ENCODE measurements at regions not wholly inside any gene's neighbourhood (a gene's known extent, or its start where the extent isn't known, plus 50 kb on each side); places are given as distances from the start of the nearest gene placed in this dataset.

DNA sequence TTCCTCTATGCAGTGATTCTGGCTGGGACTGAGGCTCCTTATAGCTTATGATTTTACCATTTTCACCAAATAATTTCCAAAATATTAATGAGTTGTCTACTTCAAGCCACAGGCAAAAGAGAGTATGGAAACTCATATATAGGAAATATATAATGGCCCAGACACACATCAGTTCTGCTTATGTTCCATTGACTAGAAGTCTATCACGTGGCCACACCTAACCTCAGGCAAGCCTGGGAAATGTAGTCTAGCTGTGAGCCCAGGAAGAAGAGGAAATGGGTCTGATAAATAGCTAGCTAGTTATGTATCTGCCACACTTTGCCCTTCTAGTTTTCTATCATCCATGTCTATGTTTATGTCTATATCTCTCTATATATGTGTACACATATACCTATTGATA, 195.1 kb downstream of the OTOL1 start:
- H3K27me3 Mint-ChIP-seq (ENCODE audit: low read depth, unreplicated experiment), result no peaks in the 10 kb centered on the region
- FAIRE-seq, result no peak
- no peak overlapping the region for H3K4me3 ChIP-seq (ENCODE audit: insufficient read depth, low read depth, low read length)
- H3K4me3 Mint-ChIP-seq (ENCODE audit: unreplicated experiment), result no peak overlapping the region
- no peaks in the 10 kb centered on the region for H3K36me3 ChIP-seq (ENCODE audit: insufficient read depth, low read length)
- no peaks in the 10 kb centered on the region for H3K4me1 Mint-ChIP-seq (ENCODE audit: low read depth, unreplicated experiment)
- no peak overlapping the region for H3K27ac ChIP-seq (ENCODE audit: low read depth, low read length)
- DNase-seq (ENCODE audit: low read depth), result no peak
- no peak overlapping the region for H3K27ac Mint-ChIP-seq (ENCODE audit: unreplicated experiment)
- no peaks in the 10 kb centered on the region for H3K36me3 Mint-ChIP-seq (ENCODE audit: low read depth, unreplicated experiment)
- H3K4me1 ChIP-seq (ENCODE audit: insufficient read depth, low read length), result no peaks in the 10 kb centered on the region
- no peaks in the 10 kb centered on the region for H3K79me2 ChIP-seq (ENCODE audit: insufficient read depth, low read length)
- no peaks in the 10 kb centered on the region for H3K9me3 ChIP-seq (ENCODE audit: insufficient read depth, low read depth, low read length)
- TF ChIP-seq, protein P1, sequence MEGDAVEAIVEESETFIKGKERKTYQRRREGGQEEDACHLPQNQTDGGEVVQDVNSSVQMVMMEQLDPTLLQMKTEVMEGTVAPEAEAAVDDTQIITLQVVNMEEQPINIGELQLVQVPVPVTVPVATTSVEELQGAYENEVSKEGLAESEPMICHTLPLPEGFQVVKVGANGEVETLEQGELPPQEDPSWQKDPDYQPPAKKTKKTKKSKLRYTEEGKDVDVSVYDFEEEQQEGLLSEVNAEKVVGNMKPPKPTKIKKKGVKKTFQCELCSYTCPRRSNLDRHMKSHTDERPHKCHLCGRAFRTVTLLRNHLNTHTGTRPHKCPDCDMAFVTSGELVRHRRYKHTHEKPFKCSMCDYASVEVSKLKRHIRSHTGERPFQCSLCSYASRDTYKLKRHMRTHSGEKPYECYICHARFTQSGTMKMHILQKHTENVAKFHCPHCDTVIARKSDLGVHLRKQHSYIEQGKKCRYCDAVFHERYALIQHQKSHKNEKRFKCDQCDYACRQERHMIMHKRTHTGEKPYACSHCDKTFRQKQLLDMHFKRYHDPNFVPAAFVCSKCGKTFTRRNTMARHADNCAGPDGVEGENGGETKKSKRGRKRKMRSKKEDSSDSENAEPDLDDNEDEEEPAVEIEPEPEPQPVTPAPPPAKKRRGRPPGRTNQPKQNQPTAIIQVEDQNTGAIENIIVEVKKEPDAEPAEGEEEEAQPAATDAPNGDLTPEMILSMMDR (IDR thresholded peaks at IDR 0.05; ENCODE audit: insufficient read depth, low read depth, low read length), result no peak
- no peak for TF ChIP-seq EZH2 (IDR thresholded peaks at IDR 0.05; ENCODE audit: insufficient read depth, low read length)
- H3K4me2 ChIP-seq (ENCODE audit: low read length), result no peak overlapping the region
- no peaks in the 10 kb centered on the region for H3K27me3 ChIP-seq (ENCODE audit: insufficient read depth, low read length)
- H3K9me3 Mint-ChIP-seq (ENCODE audit: unreplicated experiment), result no peaks in the 10 kb centered on the region
- H3K9ac ChIP-seq (ENCODE audit: low read length), result no peak overlapping the region
- H4K20me1 ChIP-seq (ENCODE audit: insufficient read depth, low read length), result no peaks in the 10 kb centered on the region
- H2AFZ ChIP-seq (ENCODE audit: low read depth, low read length), result no peak overlapping the region

DNA sequence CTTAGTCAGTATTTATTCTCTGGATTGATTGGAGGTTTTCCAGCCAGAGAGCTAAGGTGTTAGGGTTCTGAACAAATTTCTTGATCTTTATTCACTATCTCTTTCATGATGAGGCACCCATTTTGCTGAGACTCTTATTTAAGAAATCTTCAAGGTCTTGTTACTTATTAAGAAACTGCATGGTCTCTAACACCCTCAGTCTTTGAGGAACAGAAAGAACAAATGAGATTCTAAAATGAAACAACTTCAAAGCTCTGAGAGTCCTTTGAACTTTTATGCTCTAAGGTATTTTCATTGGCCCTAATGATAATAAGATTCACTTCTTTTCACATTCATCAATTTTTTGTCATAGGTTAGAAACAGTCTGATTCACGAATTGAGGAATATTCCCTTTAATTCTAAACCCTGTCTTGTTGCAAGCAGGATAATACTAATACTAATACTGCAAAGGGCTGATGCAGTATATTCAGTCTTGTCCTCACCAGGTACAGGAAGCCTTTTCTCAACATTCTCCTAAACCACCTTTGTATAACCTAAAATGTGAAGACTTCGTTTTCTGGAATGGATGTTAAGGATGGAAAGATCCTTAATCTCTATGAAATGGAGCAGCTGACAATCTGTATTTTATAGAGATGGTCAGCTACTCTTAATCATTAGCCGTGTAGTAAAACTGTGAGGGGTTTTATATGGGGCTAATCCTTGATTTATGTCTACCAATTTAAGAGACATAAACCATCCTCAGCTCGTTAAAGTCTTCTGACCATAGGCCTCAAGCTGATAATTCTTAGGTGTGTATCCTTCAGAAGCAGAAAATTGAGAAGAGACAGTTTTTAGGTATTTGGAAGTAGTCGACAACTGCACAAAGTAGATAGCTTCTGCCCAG, 198.3 kb downstream of the OTOL1 start:
- Histone ChIP-seq H3K27ac (ENCODE audit: low read depth, low read length) (no peak overlapping the region), H3K27me3 (ENCODE audit: insufficient read depth, low read length) (no peaks in the 10 kb centered on the region), H3K9me3 (ENCODE audit: insufficient read depth, low read depth, low read length) (no peaks in the 10 kb centered on the region), H3K9ac (ENCODE audit: low read length) (no peak overlapping the region), H3K4me2 (ENCODE audit: low read length) (no peak overlapping the region), H4K20me1 (ENCODE audit: insufficient read depth, low read length) (no peaks in the 10 kb centered on the region), H3K4me3 (ENCODE audit: insufficient read depth, low read depth, low read length) (no peak overlapping the region), H3K4me1 (ENCODE audit: insufficient read depth, low read length) (no peaks in the 10 kb centered on the region), H3K79me2 (ENCODE audit: insufficient read depth, low read length) (no peaks in the 10 kb centered on the region), H3K36me3 (ENCODE audit: insufficient read depth, low read length) (no peaks in the 10 kb centered on the region), H2AFZ (ENCODE audit: low read depth, low read length) (no peak overlapping the region)
- DNase-seq (ENCODE audit: low read depth) (no peak), FAIRE-seq (no peak)
- Mint-ChIP-seq H3K36me3 (ENCODE audit: low read depth, unreplicated experiment) (no peaks in the 10 kb centered on the region), H3K27ac (ENCODE audit: unreplicated experiment) (no peak overlapping the region), H3K4me1 (ENCODE audit: low read depth, unreplicated experiment) (peaks cover 5% of the 10 kb centered on the region), H3K27me3 (ENCODE audit: low read depth, unreplicated experiment) (no peaks in the 10 kb centered on the region), H3K9me3 (ENCODE audit: unreplicated experiment) (no peaks in the 10 kb centered on the region), H3K4me3 (ENCODE audit: unreplicated experiment) (no peak overlapping the region)
- TF ChIP-seq, protein P1 (IDR thresholded peaks at IDR 0.05; ENCODE audit: insufficient read depth, low read depth, low read length), result no peak
- no peak for TF ChIP-seq EZH2 (IDR thresholded peaks at IDR 0.05; ENCODE audit: insufficient read depth, low read length)

DNA sequence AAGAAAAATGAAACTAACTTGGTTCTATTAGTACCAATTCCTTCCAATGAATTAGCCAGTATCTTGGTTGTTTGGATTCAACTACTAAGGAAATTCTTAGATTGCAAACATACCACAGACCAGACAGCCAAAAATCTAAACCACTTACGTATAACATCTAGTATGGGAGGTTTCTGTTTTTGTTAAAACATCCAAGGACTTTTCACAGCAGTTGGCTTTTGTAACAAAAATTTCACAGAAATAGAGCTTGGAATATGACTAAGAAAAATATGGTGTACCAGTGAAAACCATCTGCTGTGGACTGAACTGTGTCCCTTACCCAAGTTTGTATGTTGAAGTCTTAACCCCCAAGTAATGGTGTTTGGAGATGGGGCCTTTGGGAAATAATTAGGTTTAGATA, 199.2 kb downstream of the OTOL1 start:
- no peak for TF ChIP-seq EZH2 (IDR thresholded peaks at IDR 0.05; ENCODE audit: insufficient read depth, low read length)
- no peak for DNase-seq (ENCODE audit: low read depth)
- no peaks in the 10 kb centered on the region for H3K79me2 ChIP-seq (ENCODE audit: insufficient read depth, low read length)
- Mint-ChIP-seq H3K36me3 (ENCODE audit: low read depth, unreplicated experiment) (no peaks in the 10 kb centered on the region), H3K27me3 (ENCODE audit: low read depth, unreplicated experiment) (no peaks in the 10 kb centered on the region), H3K4me3 (ENCODE audit: unreplicated experiment) (no peak overlapping the region), H3K9me3 (ENCODE audit: unreplicated experiment) (no peaks in the 10 kb centered on the region), H3K27ac (ENCODE audit: unreplicated experiment) (no peak overlapping the region), H3K4me1 (ENCODE audit: low read depth, unreplicated experiment) (peaks cover 5% of the 10 kb centered on the region)
- no peaks in the 10 kb centered on the region for H3K36me3 ChIP-seq (ENCODE audit: insufficient read depth, low read length)
- no peak overlapping the region for H2AFZ ChIP-seq (ENCODE audit: low read depth, low read length)
- H3K4me3 ChIP-seq (ENCODE audit: insufficient read depth, low read depth, low read length), result no peak overlapping the region
- FAIRE-seq, result no peak
- H3K4me1 ChIP-seq (ENCODE audit: insufficient read depth, low read length), result no peaks in the 10 kb centered on the region
- H4K20me1 ChIP-seq (ENCODE audit: insufficient read depth, low read length), result no peaks in the 10 kb centered on the region
- no peaks in the 10 kb centered on the region for H3K9me3 ChIP-seq (ENCODE audit: insufficient read depth, low read depth, low read length)
- H3K9ac ChIP-seq (ENCODE audit: low read length), result no peak overlapping the region
- H3K27ac ChIP-seq (ENCODE audit: low read depth, low read length), result no peak overlapping the region
- no peak overlapping the region for H3K4me2 ChIP-seq (ENCODE audit: low read length)
- no peaks in the 10 kb centered on the region for H3K27me3 ChIP-seq (ENCODE audit: insufficient read depth, low read length)
